PFSK-1 (cell line): ENCODE measurements at regions not wholly inside any gene's neighbourhood (a gene's known extent, or its start where the extent isn't known, plus 50 kb on each side); places are given as distances from the start of the nearest gene placed in this dataset.

Experiments
- FOXP2 ChIP-seq: optimal IDR thresholded peaks from 2 replicates; pipeline ENCODE3; 2011; ENCODE audit warnings: borderline replicate concordance, control low read depth, inconsistent platforms; ENCODE audit not compliant: insufficient read depth; ENCODE audit errors: extremely low read length, extremely low read depth
- POLR2AphosphoS5 ChIP-seq: IDR thresholded peaks from 2 replicates; pipeline ENCODE4 v1.6.1; 2012; ENCODE audit warnings: low read depth, mild to moderate bottlenecking, control low read depth, low read length, moderate library complexity
- REST ChIP-seq, 2 experiments: IDR thresholded peaks; 2 replicates each; pipeline versions ENCODE4 v1.6.1 to v1.8.0; 2011 to 2012; ENCODE audit warnings: low read depth in 2 of 2, low read length in 2 of 2, control low read depth in 1 of 2, inconsistent platforms in 1 of 2, mild to moderate bottlenecking in 1 of 2, moderate library complexity in 1 of 2; ENCODE audit not compliant: insufficient read depth in 1 of 2
- SIN3A ChIP-seq: IDR thresholded peaks from 2 replicates; pipeline ENCODE4 v1.6.1; 2012; ENCODE audit warnings: mild to moderate bottlenecking, low read length, moderate library complexity, borderline replicate concordance; ENCODE audit not compliant: insufficient read depth
- TAF1 ChIP-seq: IDR thresholded peaks from 2 replicates; pipeline ENCODE4 v1.6.1; 2012; ENCODE audit warnings: low read length, control low read depth, borderline replicate concordance; ENCODE audit not compliant: insufficient read depth

DNA sequence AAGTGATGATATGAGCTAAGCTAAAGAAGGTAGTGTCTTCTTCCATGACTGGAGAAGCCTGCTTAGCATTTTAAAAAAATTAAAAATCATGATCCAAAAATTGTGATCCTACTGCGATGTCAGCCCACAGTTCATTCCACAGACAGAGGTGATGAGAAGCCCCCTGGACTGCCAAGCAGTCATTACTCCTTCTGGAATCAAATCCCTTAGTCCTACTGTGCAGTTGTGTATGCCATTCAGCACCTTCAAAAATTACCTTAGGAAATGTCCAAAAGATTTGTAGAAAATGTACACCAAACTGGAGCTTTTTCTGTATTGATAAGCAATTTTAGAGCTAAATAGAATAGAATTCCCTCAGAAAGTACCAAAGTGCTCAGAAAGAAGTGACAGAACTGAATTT is 283.5 kb upstream of the NFE2L3 start:
- no peak for TF ChIP-seq TAF1
- no peak for TF ChIP-seq SIN3A
- TF ChIP-seq POLR2AphosphoS5: no peak
- TF ChIP-seq REST (IDR thresholded peaks at IDR 0.05; ENCODE audit: insufficient read depth in 1 of 2, low read depth in 2 of 2, low read length in 2 of 2): no peak
- TF ChIP-seq FOXP2: no peak
